ENCODE measurements at regions not wholly inside any gene's neighbourhood (a gene's known extent, or its start where the extent isn't known, plus 50 kb on each side); places are given as distances from the start of the nearest gene placed in this dataset.

DNA sequence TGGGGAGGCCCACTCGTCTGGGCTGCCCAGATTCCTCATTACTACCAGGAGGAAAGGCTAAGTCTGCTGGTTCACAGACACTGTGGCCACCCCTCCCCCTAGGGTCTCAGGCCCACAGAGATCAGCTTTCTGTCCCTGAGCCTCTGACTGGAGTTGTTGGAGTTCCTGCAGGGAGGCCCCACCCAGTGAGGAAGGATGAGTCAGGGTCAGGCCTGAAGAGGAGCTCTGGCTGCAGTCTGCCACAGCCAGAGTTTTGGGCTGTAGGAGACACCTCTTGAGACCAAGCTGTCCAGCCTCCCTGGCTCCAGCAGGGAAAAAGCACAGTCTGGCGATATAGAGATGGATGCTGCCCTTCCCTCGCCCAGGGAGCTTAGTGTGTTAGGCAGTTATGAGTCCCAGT lies 720.9 kb upstream of the SEMA6D start:
- H3K4me1 ChIP-seq (ENCODE audit: control insufficient read depth, insufficient read depth, low read length), result no peaks in the 10 kb centered on the region
- CTCF ChIA-PET, result no interaction called here
- in situ Hi-C loops (cut with HindIII; ENCODE audit: low pct_unique_long_range_greater_than_20kb, low sequenced_read_pairs), result no loop called here

DNA sequence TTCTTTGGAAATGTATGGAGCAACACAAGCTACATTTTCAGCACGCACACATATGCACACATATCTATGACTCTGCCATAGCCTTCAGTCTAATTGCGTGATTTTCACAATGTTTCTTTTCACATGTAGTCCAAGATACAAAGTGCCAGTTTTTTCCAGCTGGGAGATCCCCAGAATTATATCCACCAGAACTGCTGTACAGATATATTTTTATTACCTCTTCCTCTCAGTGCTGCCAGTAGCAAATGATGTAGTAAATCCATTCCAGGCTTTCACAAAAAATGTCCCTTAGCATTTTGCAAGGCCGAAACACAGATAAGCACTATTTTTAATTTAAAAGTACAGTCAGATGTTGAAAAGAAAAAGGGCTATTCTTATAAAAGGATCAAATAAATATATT lies 719.8 kb upstream of the SEMA6D start:
- DNase-seq (ENCODE audit: low read depth, low spot score), result no peak
- ChIA-PET CTCF (no interaction called here), POLR2A (no interaction called here)
- no peak for ATAC-seq
- intact Hi-C loops (cut with micrococcal nuclease; ENCODE audit: unreplicated experiment), result no loop called here
- TF ChIP-seq CTCF (IDR thresholded peaks at IDR 0.05) (no peak), POLR2AphosphoS5 (IDR thresholded peaks at IDR 0.05; ENCODE audit: low read depth, low read length) (no peak), SIN3A (IDR thresholded peaks at IDR 0.05; ENCODE audit: borderline replicate concordance, insufficient read depth, low read depth, low read length) (no peak), TCF7L2 (IDR thresholded peaks at IDR 0.05; ENCODE audit: low read depth, low read length) (no peak)
- TF ChIP-seq, protein P1, sequence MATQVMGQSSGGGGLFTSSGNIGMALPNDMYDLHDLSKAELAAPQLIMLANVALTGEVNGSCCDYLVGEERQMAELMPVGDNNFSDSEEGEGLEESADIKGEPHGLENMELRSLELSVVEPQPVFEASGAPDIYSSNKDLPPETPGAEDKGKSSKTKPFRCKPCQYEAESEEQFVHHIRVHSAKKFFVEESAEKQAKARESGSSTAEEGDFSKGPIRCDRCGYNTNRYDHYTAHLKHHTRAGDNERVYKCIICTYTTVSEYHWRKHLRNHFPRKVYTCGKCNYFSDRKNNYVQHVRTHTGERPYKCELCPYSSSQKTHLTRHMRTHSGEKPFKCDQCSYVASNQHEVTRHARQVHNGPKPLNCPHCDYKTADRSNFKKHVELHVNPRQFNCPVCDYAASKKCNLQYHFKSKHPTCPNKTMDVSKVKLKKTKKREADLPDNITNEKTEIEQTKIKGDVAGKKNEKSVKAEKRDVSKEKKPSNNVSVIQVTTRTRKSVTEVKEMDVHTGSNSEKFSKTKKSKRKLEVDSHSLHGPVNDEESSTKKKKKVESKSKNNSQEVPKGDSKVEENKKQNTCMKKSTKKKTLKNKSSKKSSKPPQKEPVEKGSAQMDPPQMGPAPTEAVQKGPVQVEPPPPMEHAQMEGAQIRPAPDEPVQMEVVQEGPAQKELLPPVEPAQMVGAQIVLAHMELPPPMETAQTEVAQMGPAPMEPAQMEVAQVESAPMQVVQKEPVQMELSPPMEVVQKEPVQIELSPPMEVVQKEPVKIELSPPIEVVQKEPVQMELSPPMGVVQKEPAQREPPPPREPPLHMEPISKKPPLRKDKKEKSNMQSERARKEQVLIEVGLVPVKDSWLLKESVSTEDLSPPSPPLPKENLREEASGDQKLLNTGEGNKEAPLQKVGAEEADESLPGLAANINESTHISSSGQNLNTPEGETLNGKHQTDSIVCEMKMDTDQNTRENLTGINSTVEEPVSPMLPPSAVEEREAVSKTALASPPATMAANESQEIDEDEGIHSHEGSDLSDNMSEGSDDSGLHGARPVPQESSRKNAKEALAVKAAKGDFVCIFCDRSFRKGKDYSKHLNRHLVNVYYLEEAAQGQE (IDR thresholded peaks at IDR 0.05; ENCODE audit: insufficient read depth in 1 of 2, low read depth in 2 of 2, low read length in 1 of 2), result no peak
- in situ Hi-C loops (cut with HindIII; ENCODE audit: low pct_unique_long_range_greater_than_20kb, low sequenced_read_pairs), result no loop called here
- Histone ChIP-seq H3K27ac (ENCODE audit: low read length) (no peak overlapping the region), H3K4me1 (ENCODE audit: control insufficient read depth, insufficient read depth, low read length) (no peaks in the 10 kb centered on the region), H3K27me3 (ENCODE audit: control insufficient read depth, insufficient read depth, low read length) (no peaks in the 10 kb centered on the region), H3K4me3 (ENCODE audit: low read depth in 2 of 2, low read length in 2 of 2) (no peak overlapping the region), H3K9me3 (ENCODE audit: control insufficient read depth, insufficient read depth, low read depth, low read length) (no peaks in the 10 kb centered on the region), H3K36me3 (ENCODE audit: control insufficient read depth, insufficient read depth, low read length) (no peaks in the 10 kb centered on the region)
- no TSS peak for BruUV-seq (replicated peaks)

More for the DNA sequence above, 720.9 kb upstream of the SEMA6D start:
- ATAC-seq, result no peak
- DNase-seq (ENCODE audit: low read depth, low spot score), result no peak
- intact Hi-C loops (cut with micrococcal nuclease; ENCODE audit: unreplicated experiment), result no loop called here
- POLR2A ChIA-PET, result no interaction called here
- H3K36me3 ChIP-seq (ENCODE audit: control insufficient read depth, insufficient read depth, low read length), result no peaks in the 10 kb centered on the region
- H3K9me3 ChIP-seq (ENCODE audit: control insufficient read depth, insufficient read depth, low read depth, low read length), result no peaks in the 10 kb centered on the region
- BruUV-seq (replicated peaks), result no TSS peak
- no peak overlapping the region for H3K4me3 ChIP-seq (ENCODE audit: low read depth in 2 of 2, low read length in 2 of 2)
- H3K27me3 ChIP-seq (ENCODE audit: control insufficient read depth, insufficient read depth, low read length), result no peaks in the 10 kb centered on the region
- no peak overlapping the region for H3K27ac ChIP-seq (ENCODE audit: low read length)
- TF ChIP-seq TCF7L2 (IDR thresholded peaks at IDR 0.05; ENCODE audit: low read depth, low read length), result no peak
- no peak for TF ChIP-seq POLR2AphosphoS5 (IDR thresholded peaks at IDR 0.05; ENCODE audit: low read depth, low read length)
- TF ChIP-seq CTCF (IDR thresholded peaks at IDR 0.05), result no peak
- no peak for TF ChIP-seq SIN3A (IDR thresholded peaks at IDR 0.05; ENCODE audit: borderline replicate concordance, insufficient read depth, low read depth, low read length)
- TF ChIP-seq, protein P1 (IDR thresholded peaks at IDR 0.05; ENCODE audit: insufficient read depth in 1 of 2, low read depth in 2 of 2, low read length in 1 of 2), result no peak
